OCI-LY3 (cell line): ENCODE measurements at regions not wholly inside any gene's neighbourhood (a gene's known extent, or its start where the extent isn't known, plus 50 kb on each side); places are given as distances from the start of the nearest gene placed in this dataset.

ENCODE experiments used
- CTCF ChIP-seq: fragments of 200-600, 300-600 bp; sonication (generic); IDR thresholded peaks from 2 replicates; pipeline ENCODE4 v1.5.1; 2014; ENCODE audit warnings: antibody characterized with exemption, low read length, low read depth
- EZH2phosphoT487 ChIP-seq: fragments of 200-600 bp; shearing (Covaris generic); IDR thresholded peaks from 2 replicates; pipeline ENCODE4 v1.6.1; 2018; ENCODE audit warnings: antibody characterized with exemption, mixed run types, low read depth

DNA sequence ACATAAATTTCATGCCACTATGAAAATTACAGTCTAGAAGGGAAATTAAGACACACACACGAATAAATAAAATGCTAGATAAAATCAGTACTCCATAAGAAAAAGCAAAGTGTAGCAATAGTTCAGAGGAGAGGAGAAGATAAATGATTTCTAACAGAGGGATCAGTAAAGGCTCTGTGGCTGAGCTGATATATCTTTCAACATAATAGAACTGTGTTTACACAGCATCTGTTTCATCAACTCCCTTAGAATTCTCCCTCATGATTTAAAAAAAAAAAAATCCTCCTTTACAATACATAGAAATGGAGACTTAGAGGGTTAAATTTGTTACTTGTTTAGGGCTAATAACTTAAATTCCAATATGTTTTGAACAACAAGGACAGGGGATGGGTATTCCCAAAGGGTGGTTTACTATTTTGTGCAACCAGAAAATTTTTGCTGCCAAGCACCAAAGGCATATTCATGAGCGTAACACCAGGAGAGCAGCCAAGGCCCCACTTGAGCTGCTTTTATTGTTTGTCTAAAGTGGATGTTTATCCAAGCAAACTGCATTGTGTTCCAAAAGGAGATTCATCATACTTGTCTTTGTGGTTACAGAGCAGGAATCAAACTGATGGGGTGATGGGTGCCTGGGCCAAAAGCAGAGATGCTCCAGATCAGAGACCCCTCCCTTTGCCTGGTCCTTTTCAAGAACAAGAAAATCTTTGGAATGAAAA lies 162.7 kb downstream of the BMP4 start:
- TF ChIP-seq CTCF (no peak), EZH2phosphoT487 (no peak)
